OCI-LY7 (cell line): ENCODE measurements at regions not wholly inside any gene's neighbourhood (a gene's known extent, or its start where the extent isn't known, plus 50 kb on each side); places are given as distances from the start of the nearest gene placed in this dataset.

Experiments used
- EZH2phosphoT487 ChIP-seq: fragments of 200-600 bp; sonication (generic); IDR thresholded peaks from 2 replicates; pipeline ENCODE4 v1.6.1; 2018; ENCODE audit warnings: low read depth, borderline replicate concordance, mild to moderate bottlenecking, mixed run types, antibody characterized with exemption, low read length, moderate library complexity, mixed read lengths
- TF ChIP-seq, protein P1 (sequence below): fragments of 200-600 bp; sonication (generic); conservative IDR thresholded peaks from 2 replicates; pipeline ENCODE4 v1.5.1; 2014; ENCODE audit warnings: mild to moderate bottlenecking, antibody characterized with exemption, low read length, moderate library complexity, mixed read lengths

DNA sequence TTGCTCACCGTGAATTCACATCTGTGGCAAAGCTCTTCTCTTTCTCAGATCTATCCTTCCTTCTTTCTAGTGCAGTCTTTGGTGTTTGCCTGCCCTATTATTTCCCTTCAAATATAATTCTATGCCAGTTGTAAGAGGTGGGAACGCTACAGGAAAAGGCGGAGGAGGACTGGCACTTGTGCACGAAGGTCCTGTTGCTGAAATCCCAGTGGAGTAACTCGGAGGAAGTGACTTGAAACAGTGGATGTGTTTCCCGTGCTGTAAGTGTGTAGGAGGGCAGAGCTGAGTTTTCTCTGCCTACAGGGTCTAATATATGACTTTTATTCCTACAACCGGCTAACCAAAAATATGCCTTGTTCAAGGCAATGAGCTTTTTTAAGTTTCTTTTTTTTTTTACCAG, 754.8 kb downstream of the QKI start:
- TF ChIP-seq, protein P1, sequence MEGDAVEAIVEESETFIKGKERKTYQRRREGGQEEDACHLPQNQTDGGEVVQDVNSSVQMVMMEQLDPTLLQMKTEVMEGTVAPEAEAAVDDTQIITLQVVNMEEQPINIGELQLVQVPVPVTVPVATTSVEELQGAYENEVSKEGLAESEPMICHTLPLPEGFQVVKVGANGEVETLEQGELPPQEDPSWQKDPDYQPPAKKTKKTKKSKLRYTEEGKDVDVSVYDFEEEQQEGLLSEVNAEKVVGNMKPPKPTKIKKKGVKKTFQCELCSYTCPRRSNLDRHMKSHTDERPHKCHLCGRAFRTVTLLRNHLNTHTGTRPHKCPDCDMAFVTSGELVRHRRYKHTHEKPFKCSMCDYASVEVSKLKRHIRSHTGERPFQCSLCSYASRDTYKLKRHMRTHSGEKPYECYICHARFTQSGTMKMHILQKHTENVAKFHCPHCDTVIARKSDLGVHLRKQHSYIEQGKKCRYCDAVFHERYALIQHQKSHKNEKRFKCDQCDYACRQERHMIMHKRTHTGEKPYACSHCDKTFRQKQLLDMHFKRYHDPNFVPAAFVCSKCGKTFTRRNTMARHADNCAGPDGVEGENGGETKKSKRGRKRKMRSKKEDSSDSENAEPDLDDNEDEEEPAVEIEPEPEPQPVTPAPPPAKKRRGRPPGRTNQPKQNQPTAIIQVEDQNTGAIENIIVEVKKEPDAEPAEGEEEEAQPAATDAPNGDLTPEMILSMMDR: no peak
- no peak for TF ChIP-seq EZH2phosphoT487
